ENCODE measurements at regions not wholly inside any gene's neighbourhood (a gene's known extent, or its start where the extent isn't known, plus 50 kb on each side); places are given as distances from the start of the nearest gene placed in this dataset.
"Not testable (repeated sequence)": the region's sequence is repeated elsewhere in the genome, so short reads cannot be mapped to it uniquely, and the experiment has no call there.

GRCh38 chr1:213596729-213597128 lies 391.0 kb upstream of the PROX1 start:
- no peak for DNase-seq
- ATAC-seq, result no peak

DNA sequence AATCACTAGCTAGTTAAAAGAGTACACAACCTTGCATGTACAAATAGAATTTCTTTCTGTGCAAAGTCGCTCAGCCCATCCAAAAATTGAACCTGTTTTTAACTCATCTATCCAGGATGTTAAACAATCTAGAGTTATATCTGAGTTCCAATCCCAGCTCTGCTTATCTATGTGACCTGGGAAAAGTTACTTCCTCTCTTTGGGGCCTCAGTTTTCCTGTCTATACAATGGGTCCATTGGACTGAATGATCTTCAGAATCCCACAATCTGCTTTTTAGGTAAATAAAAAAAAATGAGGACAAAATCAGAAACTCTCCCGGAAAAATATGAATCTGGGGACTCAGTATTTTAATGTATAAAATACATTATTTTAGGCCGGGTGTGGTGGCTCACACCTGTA lies 389.5 kb upstream of the PROX1 start:
- no peak for ATAC-seq
- no peak for DNase-seq

DNA sequence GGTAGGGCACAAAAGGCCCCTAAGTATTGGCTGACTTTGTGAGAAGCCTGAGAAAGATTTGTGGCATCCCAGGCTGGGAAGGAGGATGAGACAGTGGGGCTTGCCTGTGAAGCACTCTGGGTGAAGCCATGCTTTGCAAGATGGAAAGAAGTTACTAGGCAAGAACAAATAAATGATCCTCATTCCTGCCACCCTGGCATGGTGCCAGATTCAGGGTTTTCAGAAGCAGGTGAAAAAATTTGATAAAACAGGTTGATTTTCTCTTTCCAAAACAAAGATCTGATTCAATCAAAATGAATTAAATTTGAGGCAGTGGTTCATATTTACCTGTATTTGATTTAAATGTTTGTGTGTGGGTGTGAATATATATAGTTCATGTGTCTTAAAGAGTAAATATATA lies 386.9 kb upstream of the PROX1 start:
- ATAC-seq (no peak), DNase-seq (no peak)

GRCh38 chr1:213601705-213602104 lies 386.1 kb upstream of the PROX1 start:
- DNase-seq, ATAC-seq: not testable (repeated sequence)

DNA sequence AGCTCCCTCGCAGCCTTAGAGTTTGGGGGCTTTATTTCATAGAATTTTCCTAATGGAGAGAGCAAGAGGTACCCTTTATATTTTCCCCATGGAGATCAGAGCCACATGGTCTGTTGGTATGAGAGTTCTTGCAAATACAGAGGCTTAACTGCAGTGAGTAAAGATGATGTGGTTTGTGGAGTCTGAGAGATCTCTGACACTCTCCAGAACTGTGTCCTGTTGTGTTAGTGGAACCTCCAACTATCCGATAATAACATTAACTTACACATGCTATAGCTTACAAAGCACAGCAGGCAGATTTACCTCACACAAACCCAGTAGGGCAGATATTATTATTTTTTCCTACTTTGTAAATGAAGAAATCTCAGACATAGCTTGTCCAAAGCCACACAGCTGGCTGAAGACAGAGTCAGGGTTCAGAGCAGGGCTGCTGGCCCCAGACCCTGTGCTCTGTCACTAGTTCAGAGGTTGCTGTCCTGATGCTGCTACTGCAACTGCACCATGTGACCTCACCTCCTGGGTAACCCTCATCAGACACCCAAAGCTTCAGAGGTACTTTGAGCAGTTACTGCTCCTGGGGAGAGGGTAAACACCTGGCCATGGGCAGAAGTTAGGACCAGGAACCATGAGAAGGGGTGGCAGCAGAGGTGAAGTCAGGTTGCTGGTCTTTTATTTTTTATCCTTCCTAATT lies 384.8 kb upstream of the PROX1 start:
- ATAC-seq, result no peak
- no peak for DNase-seq

DNA sequence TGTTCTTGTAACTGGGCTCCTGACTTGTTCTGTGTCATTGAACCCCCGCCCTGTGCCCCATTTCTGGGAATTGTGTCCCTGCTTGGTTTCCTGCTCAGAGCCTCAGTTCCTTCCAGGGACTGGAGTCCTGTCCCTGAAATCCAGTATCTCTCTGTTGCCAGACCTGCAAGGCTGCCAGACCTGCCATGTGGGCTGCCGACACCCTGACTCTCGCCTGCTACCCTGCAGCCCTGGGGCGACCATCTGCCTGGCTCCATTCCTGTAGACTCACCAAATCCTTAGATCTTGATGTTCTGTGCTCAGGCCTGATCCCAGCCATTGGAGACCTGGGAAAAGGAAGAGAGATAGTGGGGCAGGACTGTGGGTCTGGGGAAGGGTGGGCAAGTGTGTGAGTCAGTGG lies 383.3 kb upstream of the PROX1 start:
- no peak for DNase-seq
- ATAC-seq, result no peak

DNA sequence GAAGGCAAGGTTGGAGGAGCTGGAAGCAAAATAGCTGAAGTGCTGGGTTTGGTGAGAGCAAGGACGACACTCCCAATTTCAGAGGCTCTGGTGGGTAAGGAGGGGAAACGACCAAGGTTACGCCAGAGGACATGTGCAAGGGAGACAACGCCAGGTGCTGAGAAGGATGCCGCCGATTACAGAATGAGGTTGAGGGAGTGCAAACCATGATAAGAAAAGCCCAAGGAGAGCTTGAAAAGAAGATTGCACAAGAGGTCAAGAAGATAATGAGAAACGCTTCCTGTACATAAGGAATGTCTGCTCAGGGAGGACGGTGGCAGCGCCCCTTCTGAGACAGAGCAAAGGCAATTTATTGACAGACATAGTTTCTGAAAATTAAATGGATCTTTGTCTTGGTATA lies 382.0 kb upstream of the PROX1 start:
- ATAC-seq, result no peak
- no peak for DNase-seq

- ATAC-seq (no peak), DNase-seq (no peak)
Measured at GRCh38 chr1:213606252-213606820, 381.4 kb upstream of the PROX1 start.

GRCh38 chr1:213613549-213613948 lies 374.2 kb upstream of the PROX1 start:
- ATAC-seq, result no peak
- no peak for DNase-seq

DNA sequence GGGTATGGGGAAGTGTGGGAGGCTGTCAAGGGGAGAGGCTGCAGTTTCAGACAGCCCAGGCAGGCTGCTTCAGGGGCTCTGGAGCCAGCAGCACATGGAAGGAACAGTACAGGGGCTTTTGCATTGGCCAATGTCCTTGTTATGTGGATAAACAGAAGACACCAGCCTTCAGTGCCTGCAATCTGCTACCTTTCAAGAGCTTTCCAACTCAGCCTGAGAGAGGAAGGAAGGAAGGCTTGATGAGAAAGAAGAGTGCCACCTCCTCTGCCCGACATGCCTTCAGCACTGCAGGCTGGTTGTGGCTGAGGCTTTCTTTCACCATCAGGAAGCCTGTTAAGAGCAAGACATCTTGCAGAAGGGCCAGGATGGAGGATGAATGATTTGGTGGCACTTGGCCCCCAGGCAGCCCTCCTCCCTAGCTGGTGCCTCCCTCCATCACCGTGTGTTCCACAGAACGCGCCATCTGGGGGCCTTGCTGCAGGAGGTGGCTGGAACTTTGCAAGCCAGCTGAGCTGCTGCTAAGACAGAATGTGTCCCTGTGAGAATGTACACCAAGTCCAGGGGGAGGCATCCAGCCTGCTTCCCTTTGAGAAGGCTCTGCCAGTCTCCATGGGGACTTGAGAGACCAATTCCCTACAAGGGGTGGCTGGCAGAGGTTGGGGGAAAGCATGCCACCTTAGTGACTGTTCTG lies 372.4 kb upstream of the PROX1 start:
- DNase-seq (no peak), ATAC-seq (no peak)

GRCh38 chr1:213617133-213617532 lies 370.6 kb upstream of the PROX1 start:
- ATAC-seq (no peak), DNase-seq (no peak)

- DNase-seq (no peak), ATAC-seq (no peak)
Measured at GRCh38 chr1:213618094-213618493, 369.7 kb upstream of the PROX1 start.

- ATAC-seq (no peak), DNase-seq (no peak)
Measured at GRCh38 chr1:213619026-213619425, 368.7 kb upstream of the PROX1 start.

- no peak for ATAC-seq
- DNase-seq, result no peak
Measured at GRCh38 chr1:213621077-213621476, 366.7 kb upstream of the PROX1 start.

DNA sequence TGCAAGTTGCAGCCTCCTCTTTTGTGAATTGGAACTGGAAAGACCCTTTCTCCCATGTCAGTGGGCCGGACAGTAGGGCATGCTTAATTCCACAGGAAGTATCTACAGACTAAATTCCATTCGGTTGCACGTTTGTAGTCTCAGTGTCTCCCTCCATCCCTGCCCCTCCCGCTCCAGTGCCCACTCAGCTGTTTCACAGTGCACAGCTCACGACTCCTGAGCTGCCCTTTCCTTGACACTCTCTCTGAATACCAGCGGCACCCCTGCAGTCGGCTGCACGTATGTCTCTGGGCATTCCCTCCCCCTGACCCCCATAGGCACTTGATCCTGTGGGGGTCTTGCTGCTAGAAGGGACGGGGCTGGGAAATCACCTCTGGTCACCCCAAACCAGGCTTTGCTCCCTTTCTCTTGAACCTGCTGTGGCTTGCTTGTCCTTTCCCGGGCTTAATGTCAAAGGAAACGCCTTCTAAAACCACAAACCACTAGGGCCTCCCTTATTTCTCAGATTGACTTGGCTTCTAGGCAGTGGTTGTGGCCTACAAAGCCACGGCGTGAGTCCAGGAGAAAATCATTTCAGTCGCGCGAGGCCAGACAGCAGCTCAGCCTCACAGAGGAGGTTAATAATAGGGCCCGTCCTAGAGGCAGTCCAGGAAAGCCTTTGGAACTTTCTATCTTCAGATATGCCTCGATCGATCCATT lies 365.3 kb upstream of the PROX1 start:
- ATAC-seq (peak; percentile 59), DNase-seq (peak; percentile 15)

- DNase-seq, result no peak
- ATAC-seq, result peak; percentile 42
Measured at GRCh38 chr1:213623064-213623581, 364.6 kb upstream of the PROX1 start.

- ATAC-seq, result no peak
- no peak for DNase-seq
Measured at GRCh38 chr1:213623862-213624261, 363.9 kb upstream of the PROX1 start.

- ATAC-seq, result not testable (repeated sequence)
Measured at GRCh38 chr1:213636778-213637177, 351.0 kb upstream of the PROX1 start.

GRCh38 chr1:213641312-213641711 lies 346.5 kb upstream of the PROX1 start:
- no peak for DNase-seq
- no peak for ATAC-seq

More at GRCh38 chr1:213636778-213637177, 351.0 kb upstream of the PROX1 start:
- DNase-seq, result not testable (repeated sequence)

- no peak for ATAC-seq
- DNase-seq, result no peak
Measured at GRCh38 chr1:213643360-213643759, 344.4 kb upstream of the PROX1 start.

DNA sequence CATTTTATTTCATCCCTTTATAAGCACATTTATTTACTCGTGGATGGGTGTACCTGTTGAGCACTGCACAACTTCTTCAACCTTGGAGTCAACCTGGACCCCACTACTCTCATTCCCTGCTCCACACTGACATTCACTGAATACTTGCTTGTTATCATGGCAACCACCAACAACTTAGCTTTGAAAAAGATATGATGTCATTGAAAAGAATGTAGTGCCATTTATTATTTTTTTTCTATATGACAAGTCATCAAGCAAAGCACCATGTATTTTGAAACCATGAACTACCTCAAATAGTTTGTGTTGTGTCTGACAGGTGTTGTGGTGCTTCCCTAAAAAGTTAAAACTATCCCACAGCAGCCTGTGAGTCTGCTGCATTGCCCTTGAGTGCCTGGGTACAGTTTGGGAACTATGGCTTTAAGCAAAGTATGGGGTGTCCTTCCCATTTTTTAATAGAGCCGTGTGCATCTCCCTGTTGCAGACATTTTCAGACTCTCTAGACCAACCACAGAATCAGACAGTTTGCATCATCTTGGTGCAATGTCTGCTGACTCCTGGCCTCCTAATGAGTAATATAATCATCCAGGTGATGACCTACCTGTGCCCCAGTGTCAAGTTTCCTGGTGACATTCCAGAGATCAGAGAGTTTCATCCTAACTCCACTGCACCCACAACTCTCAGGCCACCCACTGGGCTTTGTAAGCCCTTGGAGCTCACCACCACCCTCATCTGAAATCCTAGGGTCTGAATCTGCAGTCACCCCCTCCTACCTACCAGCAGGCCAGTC lies 339.7 kb upstream of the PROX1 start:
- DNase-seq, result no peak
- no peak for ATAC-seq

DNA sequence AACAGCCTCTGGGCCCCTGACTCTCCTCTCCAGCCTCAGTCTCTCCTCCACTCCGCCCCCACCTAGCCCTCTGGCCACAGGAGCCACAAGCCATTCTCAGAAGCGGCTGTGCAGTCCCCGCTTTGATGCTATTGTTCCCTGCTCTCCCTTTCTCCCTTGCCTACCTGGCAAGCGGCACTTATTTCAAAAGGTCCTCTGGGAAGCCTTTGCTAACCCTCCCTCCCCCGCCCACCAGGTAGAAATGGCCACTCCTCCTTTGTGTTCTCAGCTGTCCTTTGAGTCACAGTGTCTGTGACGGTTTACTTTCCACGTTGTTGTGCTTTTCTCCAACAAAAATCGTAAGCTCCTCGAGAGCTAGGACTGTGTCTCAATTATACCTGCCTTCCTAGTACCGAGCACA lies 338.4 kb upstream of the PROX1 start:
- DNase-seq (no peak), ATAC-seq (no peak)
